ENCODE measurements at regions not wholly inside any gene's neighbourhood (a gene's known extent, or its start where the extent isn't known, plus 50 kb on each side); places are given as distances from the start of the nearest gene placed in this dataset.

GRCh38 chr2:75788154-75788553 lies 77.4 kb upstream of the GCFC2 start:
- TF ChIP-seq CREM (CRISPR knock-in tag; IDR thresholded peaks at IDR 0.05): no peak
- TF ChIP-seq CREB1 (CRISPR knock-in tag; IDR thresholded peaks at IDR 0.05): no peak
- no peak for TF ChIP-seq ZNF423 (CRISPR knock-in tag; IDR thresholded peaks at IDR 0.05)
- TF ChIP-seq MAX (CRISPR knock-in tag; IDR thresholded peaks at IDR 0.05): no peak
- no peak for TF ChIP-seq CTCF (IDR thresholded peaks at IDR 0.05)
- no peak for TF ChIP-seq MLX (CRISPR knock-in tag; IDR thresholded peaks at IDR 0.05)
- no peak for TF ChIP-seq PREB (CRISPR knock-in tag; IDR thresholded peaks at IDR 0.05; ENCODE audit: borderline replicate concordance)
- TF ChIP-seq SMAD3 (CRISPR knock-in tag; IDR thresholded peaks at IDR 0.05; ENCODE audit: borderline replicate concordance): no peak
- no peak for TF ChIP-seq ZBTB43 (CRISPR knock-in tag; IDR thresholded peaks at IDR 0.05)
- TF ChIP-seq TCF7 (CRISPR knock-in tag; IDR thresholded peaks at IDR 0.05; ENCODE audit: low read depth): no peak
- TF ChIP-seq ELF4 (CRISPR knock-in tag; IDR thresholded peaks at IDR 0.05; ENCODE audit: low read depth): no peak
